NB4 (cell line): ENCODE measurements at regions not wholly inside any gene's neighbourhood (a gene's known extent, or its start where the extent isn't known, plus 50 kb on each side); places are given as distances from the start of the nearest gene placed in this dataset.

Experiments used
- DNase-seq: peaks from one replicate; pipeline ENCODE4 v3.0.0; 2010; ENCODE audit warnings: low read depth
- H3K4me3 ChIP-seq: one replicate; pipeline ENCODE4 v1.5.1; 2011; ENCODE audit warnings: mild to moderate bottlenecking, low read depth, low read length, moderate library complexity
- CTCF ChIP-seq: IDR thresholded peaks from one replicate; pipeline ENCODE4 v1.5.1; 2012; ENCODE audit warnings: low read depth, low read length
- MYC ChIP-seq: IDR thresholded peaks from 2 replicates; pipeline ENCODE4 v1.6.1; 2011; ENCODE audit warnings: low read depth, low read length
- POLR2A ChIP-seq: IDR thresholded peaks from 2 replicates; pipeline ENCODE4 v1.6.1; 2011; ENCODE audit warnings: mild to moderate bottlenecking; ENCODE audit not compliant: insufficient read length; ENCODE audit errors: extremely low read depth
- TF ChIP-seq, protein P1 (sequence below): IDR thresholded peaks from 2 replicates; pipeline ENCODE4 v1.6.1; 2011; ENCODE audit warnings: low read depth, low read length

GRCh38 chr15:88312941-88313579 lies 56.5 kb upstream of the NTRK3 start:
- no peak overlapping the region for H3K4me3 ChIP-seq
- no peak for TF ChIP-seq CTCF
- no peak for DNase-seq

DNA sequence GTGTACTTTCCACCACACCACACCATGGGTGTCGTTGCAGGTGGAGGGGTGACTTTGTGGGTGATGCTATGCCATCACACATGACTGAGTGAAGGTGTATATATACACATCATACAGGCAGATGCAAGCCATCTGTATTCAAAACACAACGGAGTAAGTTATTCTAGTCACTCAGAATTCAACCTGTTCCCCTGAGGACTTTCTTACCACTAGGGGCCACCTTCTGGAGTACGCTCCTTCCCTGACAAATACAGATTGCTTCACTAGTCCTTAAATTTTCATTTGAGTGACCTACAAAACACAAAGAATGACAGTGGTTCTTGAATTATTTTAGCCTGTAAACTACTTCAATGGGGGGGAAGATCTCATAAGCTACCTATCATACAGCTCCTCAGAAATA lies 52.8 kb upstream of the NTRK3 start:
- DNase-seq = no peak
- TF ChIP-seq MYC (no peak), POLR2A (no peak), CTCF (no peak)
- TF ChIP-seq, protein P1, sequence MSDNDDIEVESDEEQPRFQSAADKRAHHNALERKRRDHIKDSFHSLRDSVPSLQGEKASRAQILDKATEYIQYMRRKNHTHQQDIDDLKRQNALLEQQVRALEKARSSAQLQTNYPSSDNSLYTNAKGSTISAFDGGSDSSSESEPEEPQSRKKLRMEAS = no peak
- H3K4me3 ChIP-seq = no peak overlapping the region

DNA sequence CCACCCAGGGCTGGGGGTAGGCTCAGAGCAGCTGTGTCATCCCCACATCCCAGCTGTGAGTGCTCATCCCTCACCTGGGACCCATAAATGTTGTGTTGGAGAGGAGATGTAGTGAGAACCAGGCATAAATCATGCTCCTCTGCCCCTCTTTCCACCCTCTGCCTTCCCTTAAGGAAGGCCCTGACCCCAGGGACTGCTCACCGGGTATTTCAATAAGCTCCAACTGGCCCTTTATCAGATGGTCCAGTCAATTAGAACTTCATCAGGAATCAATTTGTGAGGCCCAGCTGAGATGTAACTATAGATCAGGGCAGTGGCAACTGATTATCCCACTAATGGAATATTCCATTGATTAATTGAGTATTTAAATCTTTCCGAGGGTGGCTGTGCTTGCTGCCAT lies 50.8 kb upstream of the NTRK3 start:
- no peak overlapping the region for H3K4me3 ChIP-seq
- DNase-seq = no peak
- TF ChIP-seq CTCF (no peak), POLR2A (no peak), MYC (no peak)
- TF ChIP-seq, protein P1 = no peak
